OCI-LY7 (cell line): ENCODE measurements at regions not wholly inside any gene's neighbourhood (a gene's known extent, or its start where the extent isn't known, plus 50 kb on each side); places are given as distances from the start of the nearest gene placed in this dataset.

Experiments
- BruUV-seq: library from RNA; stranded (reverse); fragments of 400-500 nt; replicated peaks from 2 replicates; lab custom pipeline; 2021; lab: Mats Ljungman, UMichigan
- CTCF ChIA-PET: fragments of 300-600 bp; sonication (Branson Sonifier 250); formaldehyde crosslinking; loops from one replicate; lab custom pipeline; 2022; ENCODE audit warnings: antibody characterized with exemption; ENCODE audit not compliant: unreplicated experiment; lab: Charles Lee
- POLR2A ChIA-PET: fragments of 300-600 bp; sonication (Branson Sonifier 250); formaldehyde crosslinking; loops from one replicate; lab custom pipeline; 2022; ENCODE audit warnings: antibody characterized with exemption; lab: Charles Lee
- DNase-seq: peaks from one replicate; pipeline ENCODE4 v3.0.0-alpha.2; 2015; ENCODE audit warnings: low spot score
- H2AFZ ChIP-seq: fragments of 200-600 bp; sonication (generic), shearing (Covaris generic); 2 replicates; pipeline ENCODE4 v1.6.1; 2014; ENCODE audit warnings: mild to moderate bottlenecking, antibody characterized with exemption, low read length, moderate library complexity
- H3K27ac ChIP-seq: fragments of 200-600 bp; sonication (generic); 2 replicates; pipeline ENCODE4 v1.5.1; 2014; ENCODE audit warnings: mixed run types, low read depth, mild to moderate bottlenecking, moderate library complexity, low read length, inconsistent platforms; ENCODE audit not compliant: poor library complexity, severe bottlenecking
- H3K36me3 ChIP-seq: fragments of 200-600 bp; sonication (generic); 2 replicates; pipeline ENCODE4 v1.6.1; 2014; ENCODE audit warnings: mild to moderate bottlenecking, antibody characterized with exemption, low read length, moderate library complexity, mixed read lengths; ENCODE audit not compliant: insufficient read depth
- H3K4me1 ChIP-seq: fragments of 200-600 bp; sonication (generic); 2 replicates; pipeline ENCODE4 v1.5.1; 2014; ENCODE audit warnings: mild to moderate bottlenecking, low read length; ENCODE audit not compliant: insufficient read depth, poor library complexity, severe bottlenecking
- H3K4me2 ChIP-seq: fragments of 200-600 bp; sonication (generic); 2 replicates; pipeline ENCODE4 v1.6.1; 2014; ENCODE audit warnings: mild to moderate bottlenecking, low read length
- H3K4me3 ChIP-seq: fragments of 200-600 bp; sonication (generic); 2 replicates; pipeline ENCODE4 v1.5.1; 2014; ENCODE audit warnings: mild to moderate bottlenecking, low read depth, low read length; ENCODE audit not compliant: poor library complexity, severe bottlenecking
- H3K79me2 ChIP-seq: fragments of 200-600 bp; sonication (generic); 2 replicates; pipeline ENCODE4 v1.6.1; 2016; ENCODE audit warnings: low read depth, mild to moderate bottlenecking, low read length, moderate library complexity, mixed read lengths; ENCODE audit not compliant: insufficient read depth
- H3K9me2 ChIP-seq: fragments of 200-600 bp; sonication (generic); 2 replicates; pipeline ENCODE4 v1.6.1; 2016; ENCODE audit warnings: mild to moderate bottlenecking, low read length, mixed read lengths; ENCODE audit not compliant: insufficient read depth
- H3K9me3 ChIP-seq: fragments of 200-600 bp; sonication (generic); 2 replicates; pipeline ENCODE4 v1.6.1; 2014; ENCODE audit warnings: mild to moderate bottlenecking, mixed run types, low read length, mixed read lengths
- H4K20me1 ChIP-seq: fragments of 200-600 bp; sonication (generic); 2 replicates; pipeline ENCODE4 v1.6.1; 2014; ENCODE audit warnings: mild to moderate bottlenecking, antibody characterized with exemption, low read length, moderate library complexity, mixed read lengths; ENCODE audit not compliant: insufficient read depth
- CTCF ChIP-seq: fragments of 200-600 bp; sonication (generic); conservative IDR thresholded peaks from 2 replicates; pipeline ENCODE4 v1.5.1; 2014; ENCODE audit warnings: mild to moderate bottlenecking, antibody characterized with exemption, low read length, moderate library complexity, mixed read lengths
- EZH2phosphoT487 ChIP-seq: fragments of 200-600 bp; sonication (generic); IDR thresholded peaks from 2 replicates; pipeline ENCODE4 v1.6.1; 2018; ENCODE audit warnings: low read depth, borderline replicate concordance, mild to moderate bottlenecking, mixed run types, antibody characterized with exemption, low read length, moderate library complexity, mixed read lengths
- intact Hi-C: fragments of 100-400 bp; cut with micrococcal nuclease; formaldehyde crosslinking; loops from one replicate; pipeline ENCODE4 v1.10.0; 2022; ENCODE audit not compliant: unreplicated experiment

- H3K9me3 ChIP-seq: no peaks in the 10 kb centered on the region
- no peaks in the 10 kb centered on the region for H4K20me1 ChIP-seq
- DNase-seq: no peak
- BruUV-seq: no TSS peak
- no peaks in the 10 kb centered on the region for H3K9me2 ChIP-seq
- TF ChIP-seq EZH2phosphoT487 (no peak), CTCF (no peak)
- POLR2A ChIA-PET: interaction anchor here (0.8 to 1.4 kb wide), 2 partner anchors 16 to 44 kb away, joined by 3 to 6 read pairs; no protein-coding TSS in a partner anchor
- H3K79me2 ChIP-seq: no peaks in the 10 kb centered on the region
- peaks cover 12% of the 10 kb centered on the region for H3K4me1 ChIP-seq
- H2AFZ ChIP-seq: no peak overlapping the region
- H3K36me3 ChIP-seq: no peaks in the 10 kb centered on the region
- CTCF ChIA-PET: no interaction called here
- no peak overlapping the region for H3K4me2 ChIP-seq
- H3K4me3 ChIP-seq: no peak overlapping the region
- no peak overlapping the region for H3K27ac ChIP-seq
- intact Hi-C loops: loop anchor here (5.0 kb wide), 1 partner anchor 268 kb away; no protein-coding TSS in a partner anchor
These were observed 95.9 kb upstream of the PPP2R5A start for GRCh38 chr1:212189352-212189738.

GRCh38 chr1:212190169-212190568, 95.0 kb upstream of the PPP2R5A start:
- no peaks in the 10 kb centered on the region for H3K36me3 ChIP-seq
- H3K4me2 ChIP-seq: no peak overlapping the region
- no peak overlapping the region for H2AFZ ChIP-seq
- DNase-seq: no peak
- peaks cover 12% of the 10 kb centered on the region for H3K4me1 ChIP-seq
- no peaks in the 10 kb centered on the region for H4K20me1 ChIP-seq
- POLR2A ChIA-PET: interaction anchor here (0.8 to 1.4 kb wide), 2 partner anchors 17 to 45 kb away, joined by 3 to 6 read pairs; no protein-coding TSS in a partner anchor
- no peaks in the 10 kb centered on the region for H3K9me3 ChIP-seq
- TF ChIP-seq EZH2phosphoT487 (no peak), CTCF (no peak)
- intact Hi-C loops: no loop called here
- H3K27ac ChIP-seq: no peak overlapping the region
- CTCF ChIA-PET: no interaction called here
- no peaks in the 10 kb centered on the region for H3K9me2 ChIP-seq
- BruUV-seq: no TSS peak
- H3K79me2 ChIP-seq: no peaks in the 10 kb centered on the region
- no peak overlapping the region for H3K4me3 ChIP-seq

GRCh38 chr1:212192261-212192998, 92.8 kb upstream of the PPP2R5A start:
- H3K9me3 ChIP-seq: no peaks in the 10 kb centered on the region
- no peak overlapping the region for H3K4me2 ChIP-seq
- POLR2A ChIA-PET: interaction anchor here (0.6 to 1.3 kb wide), 3 partner anchors 17 to 64 kb away, joined by 3 read pairs; no protein-coding TSS in a partner anchor
- no peaks in the 10 kb centered on the region for H4K20me1 ChIP-seq
- H3K79me2 ChIP-seq: no peaks in the 10 kb centered on the region
- H3K27ac ChIP-seq: no peak overlapping the region
- no peaks in the 10 kb centered on the region for H3K4me1 ChIP-seq
- no peak overlapping the region for H3K4me3 ChIP-seq
- H3K9me2 ChIP-seq: no peaks in the 10 kb centered on the region
- BruUV-seq: no TSS peak
- H3K36me3 ChIP-seq: no peaks in the 10 kb centered on the region
- H2AFZ ChIP-seq: no peak overlapping the region
- intact Hi-C loops: no loop called here
- TF ChIP-seq EZH2phosphoT487 (no peak), CTCF (no peak)
- no peak for DNase-seq
- CTCF ChIA-PET: no interaction called here
